ENCODE measurements at regions not wholly inside any gene's neighbourhood (a gene's known extent, or its start where the extent isn't known, plus 50 kb on each side); places are given as distances from the start of the nearest gene placed in this dataset.

- Histone ChIP-seq H3K4me3 (no peak overlapping the region), H3K4me1 (ENCODE audit: control insufficient read depth in 5 of 5, insufficient read depth in 5 of 5, low read length in 5 of 5) (peaks cover 0 to 12% (median 0%) of the 10 kb centered on the region in 5 donors), H3K9ac (ENCODE audit: insufficient read depth in 1 of 2, low read length in 2 of 2) (no peak overlapping the region), H3K27ac (ENCODE audit: low read depth in 1 of 2, low read length in 1 of 2) (no peak overlapping the region), H3K36me3 (ENCODE audit: control insufficient read depth in 4 of 4, insufficient read depth in 4 of 4, low read length in 4 of 4) (no peaks in the 10 kb centered on the region), H3K9me3 (ENCODE audit: control insufficient read depth in 4 of 4, insufficient read depth in 3 of 4, low read length in 3 of 4) (peaks cover 0 to 3% (median under 1%) of the 10 kb centered on the region in 4 donors), H3K27me3 (ENCODE audit: control insufficient read depth in 3 of 3, insufficient read depth in 3 of 3, low read length in 2 of 3) (no peaks in the 10 kb centered on the region)
- DNase-seq (no peak), ATAC-seq (ENCODE audit: insufficient read depth, low FRiP score) (no peak)
- TF ChIP-seq, protein P1, sequence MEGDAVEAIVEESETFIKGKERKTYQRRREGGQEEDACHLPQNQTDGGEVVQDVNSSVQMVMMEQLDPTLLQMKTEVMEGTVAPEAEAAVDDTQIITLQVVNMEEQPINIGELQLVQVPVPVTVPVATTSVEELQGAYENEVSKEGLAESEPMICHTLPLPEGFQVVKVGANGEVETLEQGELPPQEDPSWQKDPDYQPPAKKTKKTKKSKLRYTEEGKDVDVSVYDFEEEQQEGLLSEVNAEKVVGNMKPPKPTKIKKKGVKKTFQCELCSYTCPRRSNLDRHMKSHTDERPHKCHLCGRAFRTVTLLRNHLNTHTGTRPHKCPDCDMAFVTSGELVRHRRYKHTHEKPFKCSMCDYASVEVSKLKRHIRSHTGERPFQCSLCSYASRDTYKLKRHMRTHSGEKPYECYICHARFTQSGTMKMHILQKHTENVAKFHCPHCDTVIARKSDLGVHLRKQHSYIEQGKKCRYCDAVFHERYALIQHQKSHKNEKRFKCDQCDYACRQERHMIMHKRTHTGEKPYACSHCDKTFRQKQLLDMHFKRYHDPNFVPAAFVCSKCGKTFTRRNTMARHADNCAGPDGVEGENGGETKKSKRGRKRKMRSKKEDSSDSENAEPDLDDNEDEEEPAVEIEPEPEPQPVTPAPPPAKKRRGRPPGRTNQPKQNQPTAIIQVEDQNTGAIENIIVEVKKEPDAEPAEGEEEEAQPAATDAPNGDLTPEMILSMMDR (IDR thresholded peaks at IDR 0.05; ENCODE audit: control extremely low read depth, extremely low read depth), result no peak
- WGBS, 2 donors, result 80 to 92% methylated on average over 2 of the region's 2 CpGs
Observed at GRCh38 chr1:56200896-56201295, 378.5 kb downstream of the PLPP3 start.

GRCh38 chr1:56200442-56200841 lies 378.9 kb downstream of the PLPP3 start:
- Histone ChIP-seq H3K9ac (ENCODE audit: insufficient read depth in 1 of 2, low read length in 2 of 2) (no peak overlapping the region), H3K4me1 (ENCODE audit: control insufficient read depth in 5 of 5, insufficient read depth in 5 of 5, low read length in 5 of 5) (peaks cover 0 to 12% (median 0%) of the 10 kb centered on the region in 5 donors), H3K36me3 (ENCODE audit: control insufficient read depth in 4 of 4, insufficient read depth in 4 of 4, low read length in 4 of 4) (no peaks in the 10 kb centered on the region), H3K9me3 (ENCODE audit: control insufficient read depth in 4 of 4, insufficient read depth in 3 of 4, low read length in 3 of 4) (no peaks in the 10 kb centered on the region), H3K27ac (ENCODE audit: low read depth in 1 of 2, low read length in 1 of 2) (no peak overlapping the region), H3K4me3 (no peak overlapping the region), H3K27me3 (ENCODE audit: control insufficient read depth in 3 of 3, insufficient read depth in 3 of 3, low read length in 2 of 3) (no peaks in the 10 kb centered on the region)
- ATAC-seq (ENCODE audit: insufficient read depth, low FRiP score), result no peak
- no peak for DNase-seq
- 79 to 84% methylated on average over 4 of the region's 4 CpGs for WGBS, 2 donors
- TF ChIP-seq, protein P1 (IDR thresholded peaks at IDR 0.05; ENCODE audit: control extremely low read depth, extremely low read depth), result no peak

- WGBS, 2 donors, result 0 to 40% methylated on average over 1 of the region's 1 CpG
- Histone ChIP-seq H3K4me3 (no peak overlapping the region), H3K9me3 (ENCODE audit: control insufficient read depth in 4 of 4, insufficient read depth in 3 of 4, low read length in 3 of 4) (no peaks in the 10 kb centered on the region), H3K36me3 (ENCODE audit: control insufficient read depth in 4 of 4, insufficient read depth in 4 of 4, low read length in 4 of 4) (no peaks in the 10 kb centered on the region), H3K27ac (ENCODE audit: low read depth in 1 of 2, low read length in 1 of 2) (no peak overlapping the region), H3K4me1 (ENCODE audit: control insufficient read depth in 5 of 5, insufficient read depth in 5 of 5, low read length in 5 of 5) (peaks cover 0 to 12% (median 0%) of the 10 kb centered on the region in 5 donors), H3K27me3 (ENCODE audit: control insufficient read depth in 3 of 3, insufficient read depth in 3 of 3, low read length in 2 of 3) (no peaks in the 10 kb centered on the region), H3K9ac (ENCODE audit: insufficient read depth in 1 of 2, low read length in 2 of 2) (no peak overlapping the region)
- TF ChIP-seq, protein P1 (IDR thresholded peaks at IDR 0.05; ENCODE audit: control extremely low read depth, extremely low read depth), result no peak
- DNase-seq, result no peak
- no peak for ATAC-seq (ENCODE audit: insufficient read depth, low FRiP score)
Observed at GRCh38 chr1:56199956-56200355, 379.4 kb downstream of the PLPP3 start.

DNA sequence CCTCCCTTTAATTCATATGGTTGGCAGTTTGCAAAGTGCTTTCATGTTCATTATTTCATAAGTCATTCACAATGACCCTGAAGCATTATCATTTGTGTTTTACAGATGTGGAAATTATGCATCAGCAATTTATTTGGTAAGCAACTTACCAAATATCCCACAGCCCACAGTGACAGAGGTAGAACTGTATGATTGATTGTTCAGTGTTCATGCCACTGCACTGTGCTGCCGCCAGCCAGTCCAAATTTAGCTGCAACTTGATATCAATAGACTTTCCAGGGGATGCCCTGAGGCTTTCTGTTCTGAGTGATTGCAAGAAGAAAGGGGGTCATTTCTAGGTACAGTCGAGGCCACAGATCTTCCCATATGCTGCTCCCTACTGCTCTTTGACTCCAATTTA lies 380.3 kb downstream of the PLPP3 start:
- 87 to 94% methylated on average over 2 of the region's 2 CpGs for WGBS, 2 donors
- TF ChIP-seq, protein P1 (IDR thresholded peaks at IDR 0.05; ENCODE audit: control extremely low read depth, extremely low read depth), result no peak
- Histone ChIP-seq H3K9me3 (ENCODE audit: control insufficient read depth in 4 of 4, insufficient read depth in 3 of 4, low read length in 3 of 4) (no peaks in the 10 kb centered on the region), H3K27ac (ENCODE audit: low read depth in 1 of 2, low read length in 1 of 2) (no peak overlapping the region), H3K27me3 (ENCODE audit: control insufficient read depth in 3 of 3, insufficient read depth in 3 of 3, low read length in 2 of 3) (no peaks in the 10 kb centered on the region), H3K36me3 (ENCODE audit: control insufficient read depth in 4 of 4, insufficient read depth in 4 of 4, low read length in 4 of 4) (no peaks in the 10 kb centered on the region), H3K4me1 (ENCODE audit: control insufficient read depth in 5 of 5, insufficient read depth in 5 of 5, low read length in 5 of 5) (peaks cover 0 to 12% (median 0%) of the 10 kb centered on the region in 5 donors), H3K9ac (ENCODE audit: insufficient read depth in 1 of 2, low read length in 2 of 2) (no peak overlapping the region), H3K4me3 (no peak overlapping the region)
- DNase-seq, result no peak
- ATAC-seq (ENCODE audit: insufficient read depth, low FRiP score), result no peak
